Common myeloid progenitor, CD34-positive (primary cell): ENCODE measurements at regions not wholly inside any gene's neighbourhood (a gene's known extent, or its start where the extent isn't known, plus 50 kb on each side); places are given as distances from the start of the nearest gene placed in this dataset.

Source experiments
- CTCF ChIA-PET: fragments of 350-600 bp; sonication (Branson Sonifier 250); formaldehyde crosslinking; loops from one replicate; lab custom pipeline; 2021; ENCODE audit warnings: antibody characterized with exemption; lab: Charles Lee
- POLR2A ChIA-PET: fragments of 350-600 bp; sonication (Branson Sonifier 250); formaldehyde crosslinking; loops from one replicate; lab custom pipeline; 2021; ENCODE audit warnings: antibody characterized with exemption; lab: Charles Lee
- DNase-seq, 3 donors: peaks; one replicate each; pipeline versions ENCODE4 v3.0.0 to v3.0.0-alpha.2; 2013
- H3K27ac ChIP-seq, 2 experiments: 1 replicate in 1 of 2; 2 replicates in 1 of 2; pipeline ENCODE4 v1.7.0; 2013; ENCODE audit warnings: inconsistent platforms in 2 of 2, low read length in 2 of 2, mild to moderate bottlenecking in 2 of 2, low read depth in 1 of 2, moderate library complexity in 1 of 2; ENCODE audit not compliant: severe bottlenecking in 2 of 2, insufficient read depth in 1 of 2, poor library complexity in 1 of 2
- H3K27me3 ChIP-seq, 5 experiments: replicated peaks in 2 of 5; 1 replicate in 3 of 5; 2 replicates in 2 of 5; pipeline versions ENCODE4 v1.6.1 to v1.7.0; 2013; ENCODE audit warnings: low read length in 4 of 5, mild to moderate bottlenecking in 2 of 5, moderate library complexity in 2 of 5, inconsistent platforms in 1 of 5; ENCODE audit not compliant: insufficient read depth in 5 of 5, control insufficient read depth in 4 of 5
- H3K36me3 ChIP-seq, 4 experiments: 1 replicate in 2 of 4; 2 replicates in 2 of 4; pipeline versions ENCODE4 v1.6.1 to v1.7.0; 2013; ENCODE audit warnings: low read length in 3 of 4, control low read depth in 1 of 4, mild to moderate bottlenecking in 1 of 4; ENCODE audit not compliant: control insufficient read depth in 4 of 4, insufficient read depth in 4 of 4
- H3K4me1 ChIP-seq, 4 experiments: 1 replicate in 3 of 4; 2 replicates in 1 of 4; pipeline versions ENCODE4 v1.6.1 to v1.7.1; 2013; ENCODE audit warnings: low read length in 3 of 4, mild to moderate bottlenecking in 3 of 4, control low read depth in 1 of 4, inconsistent platforms in 1 of 4, moderate library complexity in 1 of 4; ENCODE audit not compliant: control insufficient read depth in 4 of 4, insufficient read depth in 4 of 4; ENCODE audit errors: control extremely low read depth in 1 of 4
- H3K4me3 ChIP-seq, 7 experiments: 1 replicate in 4 of 7; 2 replicates in 3 of 7; pipeline versions ENCODE4 v1.5.1 to v1.7.0; 2013; ENCODE audit warnings: mild to moderate bottlenecking in 7 of 7, low read length in 6 of 7, moderate library complexity in 6 of 7, inconsistent platforms in 2 of 7, low read depth in 2 of 7, control low read depth in 1 of 7; ENCODE audit not compliant: insufficient read depth in 4 of 7, control insufficient read depth in 1 of 7; ENCODE audit errors: extremely low read depth in 1 of 7
- H3K9me3 ChIP-seq, 5 experiments: 1 replicate in 4 of 5; 2 replicates in 1 of 5; pipeline versions ENCODE4 v1.6.1 to v1.7.1; 2013; ENCODE audit warnings: low read length in 4 of 5, mild to moderate bottlenecking in 2 of 5, inconsistent platforms in 1 of 5, low read depth in 1 of 5, moderate library complexity in 1 of 5; ENCODE audit not compliant: control insufficient read depth in 4 of 5, insufficient read depth in 2 of 5; ENCODE audit errors: control extremely low read depth in 1 of 5
- WGBS: methylation state at CpG from one replicate; pipeline ENCODE4 v1.1.5; 2013; ENCODE audit not compliant: insufficient coverage; 5-methylcytosine and 5-hydroxymethylcytosine counted together

GRCh38 chr3:118765636-118766305, 268.9 kb downstream of the IGSF11 start:
- no peaks in the 10 kb centered on the region for H3K36me3 ChIP-seq
- H3K9me3 ChIP-seq, result no peaks in the 10 kb centered on the region
- H3K4me1 ChIP-seq, result no peaks in the 10 kb centered on the region
- no CpG with 5 or more reads among the region's 3 CpGs for whole genome bisulfite sequencing
- H3K27me3 ChIP-seq, result peaks cover 0 to 2% (median 0%) of the 10 kb centered on the region in 5 experiments
- ChIA-PET CTCF (interaction anchor here (0.6 kb wide), 1 partner anchor 14 kb away, joined by 3 read pairs; no protein-coding TSS in a partner anchor), POLR2A (interaction anchor here (0.7 kb wide), 1 partner anchor 201 kb away, joined by 3 read pairs; no protein-coding TSS in a partner anchor)
- H3K4me3 ChIP-seq, result no peak overlapping the region
- H3K27ac ChIP-seq, result no peak overlapping the region
- DNase-seq, result no peak

- CTCF ChIA-PET, result interaction anchor here (0.6 kb wide), 1 partner anchor 14 kb away, joined by 3 read pairs; no protein-coding TSS in a partner anchor
- Histone ChIP-seq H3K27me3 (peaks cover 0 to 2% (median 0%) of the 10 kb centered on the region in 5 experiments), H3K9me3 (no peaks in the 10 kb centered on the region), H3K4me3 (no peak overlapping the region), H3K4me1 (no peaks in the 10 kb centered on the region), H3K27ac (no peak overlapping the region), H3K36me3 (no peaks in the 10 kb centered on the region)
- DNase-seq, result no peak
- POLR2A ChIA-PET, result no interaction called here
Measured at GRCh38 chr3:118766306-118766669, 268.4 kb downstream of the IGSF11 start.

DNA sequence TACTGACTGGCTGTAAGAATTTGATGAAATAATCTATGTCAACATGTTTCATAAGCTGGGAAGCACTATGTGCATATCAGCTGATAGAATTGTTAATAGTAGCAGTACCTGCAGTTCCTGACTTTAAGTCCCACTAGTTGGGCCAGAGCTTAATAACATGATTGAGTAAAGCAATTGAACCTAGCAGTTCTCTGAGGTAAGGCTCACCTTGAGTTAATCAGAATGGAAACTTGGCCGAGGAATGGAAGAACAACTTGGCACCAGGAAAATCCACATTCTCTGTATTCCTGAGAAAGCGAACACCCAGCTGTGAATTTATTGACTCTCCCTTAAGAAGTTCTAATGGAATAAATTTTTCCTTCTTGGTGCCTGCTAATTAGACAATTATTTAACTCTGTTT, 262.6 kb downstream of the IGSF11 start:
- Histone ChIP-seq H3K27ac (no peak overlapping the region), H3K4me3 (no peak overlapping the region), H3K36me3 (no peaks in the 10 kb centered on the region), H3K27me3 (no peaks in the 10 kb centered on the region), H3K9me3 (no peaks in the 10 kb centered on the region), H3K4me1 (peaks cover 0 to 4% (median 0%) of the 10 kb centered on the region in 4 experiments)
- 100% methylated on average over 1 of the region's 2 CpGs for WGBS
- CTCF ChIA-PET, result no interaction called here
- POLR2A ChIA-PET, result no interaction called here
- no peak for DNase-seq

GRCh38 chr3:118772547-118773011, 262.1 kb downstream of the IGSF11 start:
- DNase-seq, result no peak
- peaks cover 0 to 4% (median 0%) of the 10 kb centered on the region in 4 experiments for H3K4me1 ChIP-seq
- H3K36me3 ChIP-seq, result no peaks in the 10 kb centered on the region
- CTCF ChIA-PET, result no interaction called here
- H3K27ac ChIP-seq, result no peak overlapping the region
- no peaks in the 10 kb centered on the region for H3K9me3 ChIP-seq
- no peaks in the 10 kb centered on the region for H3K27me3 ChIP-seq
- POLR2A ChIA-PET, result no interaction called here
- H3K4me3 ChIP-seq, result no peak overlapping the region

- CTCF ChIA-PET, result no interaction called here
- no peaks in the 10 kb centered on the region for H3K36me3 ChIP-seq
- DNase-seq, result no peak
- no peaks in the 10 kb centered on the region for H3K9me3 ChIP-seq
- H3K4me1 ChIP-seq, result peaks cover 0 to 4% (median 0%) of the 10 kb centered on the region in 4 experiments
- POLR2A ChIA-PET, result no interaction called here
- no peak overlapping the region for H3K27ac ChIP-seq
- H3K4me3 ChIP-seq, result no peak overlapping the region
- peaks cover 0 to 1% (median 0%) of the 10 kb centered on the region in 5 experiments for H3K27me3 ChIP-seq
Measured at GRCh38 chr3:118775021-118775420, 259.6 kb downstream of the IGSF11 start.

- CTCF ChIA-PET, result no interaction called here
- Histone ChIP-seq H3K9me3 (no peaks in the 10 kb centered on the region), H3K36me3 (no peaks in the 10 kb centered on the region), H3K4me3 (no peak overlapping the region), H3K27me3 (peaks cover 0 to 3% (median 0%) of the 10 kb centered on the region in 5 experiments), H3K27ac (no peak overlapping the region), H3K4me1 (no peaks in the 10 kb centered on the region)
- WGBS, result 100% methylated on average over 1 of the region's 4 CpGs
- POLR2A ChIA-PET, result no interaction called here
- DNase-seq, result no peak
Measured at GRCh38 chr3:118778201-118778600, 256.4 kb downstream of the IGSF11 start.

DNA sequence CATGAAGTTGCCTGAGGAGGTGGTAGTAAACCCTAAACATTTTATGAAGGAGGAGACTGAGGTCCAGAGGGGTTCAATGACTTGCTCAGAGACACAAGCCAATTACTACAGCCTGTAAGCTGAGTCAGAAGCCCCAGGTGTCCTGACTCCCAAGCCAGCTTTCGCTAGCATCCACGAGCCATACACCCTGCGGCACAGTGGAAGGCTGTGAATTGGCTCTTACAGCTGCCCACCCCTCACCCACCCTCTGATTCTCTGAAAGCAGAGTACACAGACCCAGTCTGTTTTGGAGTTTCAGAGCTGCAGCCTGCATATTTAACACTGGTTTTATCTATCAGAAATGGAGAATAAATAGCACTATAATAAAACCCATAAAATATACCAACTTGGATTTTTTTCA, 253.4 kb downstream of the IGSF11 start:
- no peaks in the 10 kb centered on the region for H3K9me3 ChIP-seq
- CTCF ChIA-PET, result no interaction called here
- WGBS, result 94% methylated on average over 3 of the region's 3 CpGs

More for the DNA sequence above, 253.4 kb downstream of the IGSF11 start:
- Histone ChIP-seq H3K27ac (no peak overlapping the region), H3K4me1 (no peaks in the 10 kb centered on the region), H3K36me3 (no peaks in the 10 kb centered on the region), H3K4me3 (no peak overlapping the region), H3K27me3 (peaks cover 0 to 3% (median 0%) of the 10 kb centered on the region in 5 experiments)
- no peak for DNase-seq
- POLR2A ChIA-PET, result no interaction called here
